Ishikawa (cell line): ENCODE measurements at regions not wholly inside any gene's neighbourhood (a gene's known extent, or its start where the extent isn't known, plus 50 kb on each side); places are given as distances from the start of the nearest gene placed in this dataset.

Experiments used
- CEBPB ChIP-seq: IDR thresholded peaks from 2 replicates; pipeline ENCODE4 v1.6.1; 2012
- CREB1 ChIP-seq: IDR thresholded peaks from 2 replicates; pipeline ENCODE4 v1.6.1; 2012; ENCODE audit warnings: low read depth
- EGR1 ChIP-seq: IDR thresholded peaks from 2 replicates; pipeline ENCODE4 v1.6.1; 2012
- EP300 ChIP-seq: IDR thresholded peaks from 2 replicates; pipeline ENCODE4 v1.6.1; 2012; ENCODE audit warnings: borderline replicate concordance
- FOXM1 ChIP-seq: IDR thresholded peaks from 2 replicates; pipeline ENCODE4 v1.6.1; 2012; ENCODE audit warnings: low read depth, borderline replicate concordance
- NFIC ChIP-seq: IDR thresholded peaks from 2 replicates; pipeline ENCODE4 v1.6.1; 2012
- RAD21 ChIP-seq: IDR thresholded peaks from 2 replicates; pipeline ENCODE4 v1.6.1; 2012; ENCODE audit warnings: low read depth
- TAF1 ChIP-seq: IDR thresholded peaks from 2 replicates; pipeline ENCODE4 v1.6.1; 2012; ENCODE audit warnings: low read depth, mild to moderate bottlenecking
- TCF12 ChIP-seq: IDR thresholded peaks from 2 replicates; pipeline ENCODE4 v1.6.1; 2012; ENCODE audit warnings: low read depth
- TEAD4 ChIP-seq: IDR thresholded peaks from 2 replicates; pipeline ENCODE4 v1.6.1; 2012
- YY1 ChIP-seq: IDR thresholded peaks from 2 replicates; pipeline ENCODE4 v1.6.1; 2012; ENCODE audit warnings: low read depth
- ZBTB7A ChIP-seq: IDR thresholded peaks from 2 replicates; pipeline ENCODE4 v1.6.1; 2012; ENCODE audit warnings: low read depth
- TF ChIP-seq, protein P1 (sequence below): IDR thresholded peaks from 2 replicates; pipeline ENCODE4 v1.6.1; 2012
- TF ChIP-seq, protein P2 (sequence below): IDR thresholded peaks from 2 replicates; pipeline ENCODE4 v1.6.1; 2012
- TF ChIP-seq, protein P3 (sequence below): IDR thresholded peaks from 2 replicates; pipeline ENCODE4 v1.6.1; 2012; ENCODE audit warnings: low read depth, mild to moderate bottlenecking

DNA sequence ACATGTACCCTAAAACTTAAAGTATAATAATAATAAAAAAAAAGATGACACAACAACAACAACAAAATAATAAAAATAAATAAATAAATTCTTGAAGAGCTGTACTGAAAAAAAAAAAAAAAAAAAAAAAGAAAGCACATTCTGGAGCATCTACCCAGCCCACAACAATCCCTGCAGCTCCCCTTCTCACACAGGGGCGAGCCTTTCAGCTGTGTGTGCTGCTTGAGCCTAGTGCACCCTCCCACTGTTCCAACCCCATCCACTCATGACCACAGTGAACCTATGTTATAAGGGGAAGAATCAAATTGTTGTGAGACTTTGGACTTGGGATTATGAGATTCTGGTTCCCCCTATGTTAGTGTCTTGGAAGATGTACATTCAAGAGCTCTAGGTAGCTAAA, 161.5 kb upstream of the JADE1 start:
- no peak for TF ChIP-seq EP300
- TF ChIP-seq, protein P1, sequence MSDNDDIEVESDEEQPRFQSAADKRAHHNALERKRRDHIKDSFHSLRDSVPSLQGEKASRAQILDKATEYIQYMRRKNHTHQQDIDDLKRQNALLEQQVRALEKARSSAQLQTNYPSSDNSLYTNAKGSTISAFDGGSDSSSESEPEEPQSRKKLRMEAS, result no peak
- no peak for TF ChIP-seq TEAD4
- no peak for TF ChIP-seq YY1
- TF ChIP-seq CEBPB, result no peak
- TF ChIP-seq, protein P2, sequence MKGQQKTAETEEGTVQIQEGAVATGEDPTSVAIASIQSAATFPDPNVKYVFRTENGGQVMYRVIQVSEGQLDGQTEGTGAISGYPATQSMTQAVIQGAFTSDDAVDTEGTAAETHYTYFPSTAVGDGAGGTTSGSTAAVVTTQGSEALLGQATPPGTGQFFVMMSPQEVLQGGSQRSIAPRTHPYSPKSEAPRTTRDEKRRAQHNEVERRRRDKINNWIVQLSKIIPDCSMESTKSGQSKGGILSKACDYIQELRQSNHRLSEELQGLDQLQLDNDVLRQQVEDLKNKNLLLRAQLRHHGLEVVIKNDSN, result no peak
- no peak for TF ChIP-seq ZBTB7A
- TF ChIP-seq NFIC, result no peak
- TF ChIP-seq TAF1, result no peak
- no peak for TF ChIP-seq FOXM1
- no peak for TF ChIP-seq TCF12
- TF ChIP-seq CREB1, result no peak
- TF ChIP-seq, protein P3, sequence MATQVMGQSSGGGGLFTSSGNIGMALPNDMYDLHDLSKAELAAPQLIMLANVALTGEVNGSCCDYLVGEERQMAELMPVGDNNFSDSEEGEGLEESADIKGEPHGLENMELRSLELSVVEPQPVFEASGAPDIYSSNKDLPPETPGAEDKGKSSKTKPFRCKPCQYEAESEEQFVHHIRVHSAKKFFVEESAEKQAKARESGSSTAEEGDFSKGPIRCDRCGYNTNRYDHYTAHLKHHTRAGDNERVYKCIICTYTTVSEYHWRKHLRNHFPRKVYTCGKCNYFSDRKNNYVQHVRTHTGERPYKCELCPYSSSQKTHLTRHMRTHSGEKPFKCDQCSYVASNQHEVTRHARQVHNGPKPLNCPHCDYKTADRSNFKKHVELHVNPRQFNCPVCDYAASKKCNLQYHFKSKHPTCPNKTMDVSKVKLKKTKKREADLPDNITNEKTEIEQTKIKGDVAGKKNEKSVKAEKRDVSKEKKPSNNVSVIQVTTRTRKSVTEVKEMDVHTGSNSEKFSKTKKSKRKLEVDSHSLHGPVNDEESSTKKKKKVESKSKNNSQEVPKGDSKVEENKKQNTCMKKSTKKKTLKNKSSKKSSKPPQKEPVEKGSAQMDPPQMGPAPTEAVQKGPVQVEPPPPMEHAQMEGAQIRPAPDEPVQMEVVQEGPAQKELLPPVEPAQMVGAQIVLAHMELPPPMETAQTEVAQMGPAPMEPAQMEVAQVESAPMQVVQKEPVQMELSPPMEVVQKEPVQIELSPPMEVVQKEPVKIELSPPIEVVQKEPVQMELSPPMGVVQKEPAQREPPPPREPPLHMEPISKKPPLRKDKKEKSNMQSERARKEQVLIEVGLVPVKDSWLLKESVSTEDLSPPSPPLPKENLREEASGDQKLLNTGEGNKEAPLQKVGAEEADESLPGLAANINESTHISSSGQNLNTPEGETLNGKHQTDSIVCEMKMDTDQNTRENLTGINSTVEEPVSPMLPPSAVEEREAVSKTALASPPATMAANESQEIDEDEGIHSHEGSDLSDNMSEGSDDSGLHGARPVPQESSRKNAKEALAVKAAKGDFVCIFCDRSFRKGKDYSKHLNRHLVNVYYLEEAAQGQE, result no peak
- no peak for TF ChIP-seq RAD21
- no peak for TF ChIP-seq EGR1

DNA sequence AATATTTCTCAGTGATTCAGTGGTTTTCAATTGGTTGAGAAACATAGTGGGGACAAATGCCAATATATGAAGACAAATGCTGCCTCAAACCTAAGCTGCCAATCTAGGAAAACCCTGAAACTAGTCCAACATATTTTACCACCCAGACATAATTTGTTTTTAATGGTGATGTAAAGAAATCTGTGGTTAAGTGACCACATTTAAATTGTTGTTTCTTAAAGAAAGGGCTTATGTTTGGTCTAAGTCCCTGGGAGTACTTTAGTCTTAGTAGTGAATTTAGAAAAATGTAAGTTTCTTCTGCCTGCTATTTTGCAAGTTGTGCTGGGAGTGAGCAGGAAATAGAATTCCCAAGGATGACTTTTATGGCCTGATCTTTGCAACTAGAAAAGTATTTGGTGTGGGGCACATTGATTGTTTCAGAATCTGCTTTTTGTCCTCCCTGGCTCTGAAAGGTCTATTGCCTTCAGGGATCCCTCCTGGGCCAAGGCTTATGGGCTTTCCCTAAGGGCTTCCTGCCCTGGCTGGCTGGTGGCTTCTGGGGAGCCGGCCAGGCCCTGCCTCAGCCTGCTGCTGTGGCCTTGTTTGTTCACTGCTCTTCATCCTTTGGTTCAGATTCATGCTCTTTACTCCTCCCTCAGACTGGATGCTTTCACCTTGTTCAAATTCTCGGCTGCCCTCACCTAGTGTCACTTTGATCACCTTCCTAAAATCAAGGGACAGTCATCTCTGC, 169.8 kb upstream of the JADE1 start:
- TF ChIP-seq YY1, result no peak

DNA sequence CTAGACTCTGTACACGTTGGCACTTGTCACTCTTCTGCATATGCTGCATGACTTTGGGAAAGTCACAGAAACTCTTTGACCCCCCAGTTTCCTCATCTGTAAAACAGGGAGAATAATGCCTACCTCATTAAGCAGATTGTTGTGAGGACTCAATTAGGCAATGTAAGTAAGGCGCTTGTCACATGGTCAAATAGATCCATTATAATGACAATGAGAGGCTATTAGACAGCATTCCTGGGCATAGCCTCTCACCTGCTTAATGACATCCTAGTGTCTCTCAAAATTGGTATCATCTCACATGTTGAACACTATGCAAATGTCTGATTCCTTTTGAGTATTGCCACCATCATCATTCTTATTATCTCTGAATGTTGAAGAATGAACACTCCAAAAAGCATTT, 172.6 kb upstream of the JADE1 start:
- no peak for TF ChIP-seq EGR1
- TF ChIP-seq, protein P1, result no peak
- no peak for TF ChIP-seq EP300
- TF ChIP-seq ZBTB7A, result no peak
- TF ChIP-seq, protein P2, result no peak
- TF ChIP-seq FOXM1, result no peak
- TF ChIP-seq YY1, result no peak
- no peak for TF ChIP-seq CREB1
- no peak for TF ChIP-seq TAF1
- no peak for TF ChIP-seq RAD21
- TF ChIP-seq, protein P3, result no peak
- no peak for TF ChIP-seq TCF12
- no peak for TF ChIP-seq NFIC
- TF ChIP-seq TEAD4, result no peak
- no peak for TF ChIP-seq CEBPB

DNA sequence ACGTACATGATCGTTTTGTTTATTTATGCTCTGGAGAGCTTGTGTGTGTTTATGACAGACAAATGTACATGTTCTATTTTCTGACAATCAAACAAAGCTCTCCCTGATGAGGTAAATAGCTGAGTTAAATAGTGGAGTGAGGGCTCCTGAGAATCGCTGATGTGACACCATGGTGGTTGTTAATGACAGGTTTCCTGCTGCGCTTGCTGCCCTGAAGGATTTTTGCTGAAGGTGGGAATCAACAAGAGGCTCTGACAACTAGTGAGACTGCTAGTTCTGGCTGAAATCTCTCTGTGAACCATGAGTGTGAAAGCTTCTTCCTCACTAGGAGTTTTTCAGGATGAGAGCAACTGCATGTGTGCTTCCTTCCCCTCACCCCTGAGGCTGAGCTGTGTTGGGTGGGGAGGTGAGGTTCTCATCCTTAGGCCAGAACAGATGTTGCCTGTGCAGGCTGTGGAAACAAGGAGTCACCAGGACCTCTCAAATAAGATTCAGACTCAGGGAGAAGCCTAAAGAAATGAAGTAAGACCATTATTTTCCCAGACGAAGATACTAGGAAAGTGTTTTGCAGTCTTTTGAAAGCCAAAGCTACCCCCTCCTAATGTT, 173.4 kb upstream of the JADE1 start:
- TF ChIP-seq CEBPB, result no peak
- TF ChIP-seq EGR1, result no peak
- no peak for TF ChIP-seq ZBTB7A
- TF ChIP-seq, protein P3, result no peak
- TF ChIP-seq EP300, result no peak
- TF ChIP-seq TCF12, result no peak
- no peak for TF ChIP-seq YY1
- no peak for TF ChIP-seq CREB1
- no peak for TF ChIP-seq NFIC
- no peak for TF ChIP-seq RAD21
- TF ChIP-seq TAF1, result no peak
- TF ChIP-seq, protein P1, result no peak
